Neural progenitor cell (in vitro differentiated cells): ENCODE measurements at regions not wholly inside any gene's neighbourhood (a gene's known extent, or its start where the extent isn't known, plus 50 kb on each side); places are given as distances from the start of the nearest gene placed in this dataset.

Experiments
- CTCF ChIP-seq: fragments of 200-600 bp; sonication (generic); IDR thresholded peaks from 2 replicates; pipeline ENCODE4 v1.5.1; 2017; ENCODE audit warnings: antibody characterized with exemption, mild to moderate bottlenecking
- EZH2 ChIP-seq: fragments of 200-600 bp; sonication (generic); IDR thresholded peaks from 2 replicates; pipeline ENCODE4 v1.6.1; 2017; ENCODE audit warnings: antibody characterized with exemption, mild to moderate bottlenecking, moderate library complexity
- EZH2phosphoT487 ChIP-seq: fragments of 200-600 bp; sonication (generic); IDR thresholded peaks from 2 replicates; pipeline ENCODE4 v1.6.1; 2017; ENCODE audit warnings: antibody characterized with exemption

- TF ChIP-seq CTCF (no peak), EZH2 (no peak), EZH2phosphoT487 (no peak)
Observed at GRCh38 chr3:3303636-3304035, 124.1 kb upstream of the CRBN start.
